ENCODE measurements at regions not wholly inside any gene's neighbourhood (a gene's known extent, or its start where the extent isn't known, plus 50 kb on each side); places are given as distances from the start of the nearest gene placed in this dataset.
"Not testable (repeated sequence)": the region's sequence is repeated elsewhere in the genome, so short reads cannot be mapped to it uniquely, and the experiment has no call there.

GRCh38 chrX:7603387-7603786, 239.6 kb upstream of the VCX start:
- H3K27me3 ChIP-seq (ENCODE audit: insufficient read depth, poor library complexity, severe bottlenecking) = no peaks in the 10 kb centered on the region
- no peak for DNase-seq (ENCODE audit: low read depth in 1 of 2, low spot score in 1 of 2)
- no peak overlapping the region for H3K27ac ChIP-seq (replicated peaks)
- TF ChIP-seq REST (IDR thresholded peaks at IDR 0.05; ENCODE audit: insufficient replicate concordance, low read depth) (no peak), POLR2AphosphoS5 (IDR thresholded peaks at IDR 0.05; ENCODE audit: low read depth) (no peak), SPI1 (IDR thresholded peaks at IDR 0.05; ENCODE audit: borderline replicate concordance, low read depth) (no peak), CTCF (IDR thresholded peaks at IDR 0.05; ENCODE audit: insufficient read depth, low read length) (no peak), GABPA (IDR thresholded peaks at IDR 0.05; ENCODE audit: low read depth) (no peak)
- no peak overlapping the region for H3K4me3 ChIP-seq (replicated peaks; ENCODE audit: insufficient read depth, low read length)

GRCh38 chrX:7596822-7597221, 246.1 kb upstream of the VCX start:
- no peak for TF ChIP-seq POLR2AphosphoS5 (IDR thresholded peaks at IDR 0.05; ENCODE audit: low read depth)
- TF ChIP-seq REST (IDR thresholded peaks at IDR 0.05; ENCODE audit: insufficient replicate concordance, low read depth) = no peak
- no peak for TF ChIP-seq SPI1 (IDR thresholded peaks at IDR 0.05; ENCODE audit: borderline replicate concordance, low read depth)
- TF ChIP-seq CTCF (IDR thresholded peaks at IDR 0.05; ENCODE audit: insufficient read depth, low read length) = no peak
- no peak for TF ChIP-seq GABPA (IDR thresholded peaks at IDR 0.05; ENCODE audit: low read depth)
- no peak overlapping the region for H3K4me3 ChIP-seq (replicated peaks; ENCODE audit: insufficient read depth, low read length)
- no peak for DNase-seq (ENCODE audit: low read depth in 1 of 2, low spot score in 1 of 2)
- no peaks in the 10 kb centered on the region for H3K27me3 ChIP-seq (ENCODE audit: insufficient read depth, poor library complexity, severe bottlenecking)
- no peak overlapping the region for H3K27ac ChIP-seq (replicated peaks)

GRCh38 chrX:7593370-7593769, 249.6 kb upstream of the VCX start:
- DNase-seq (ENCODE audit: low read depth in 1 of 2, low spot score in 1 of 2); H3K27ac ChIP-seq (replicated peaks); H3K27me3 ChIP-seq (ENCODE audit: insufficient read depth, poor library complexity, severe bottlenecking); H3K4me3 ChIP-seq (replicated peaks; ENCODE audit: insufficient read depth, low read length): not testable (repeated sequence)

- H3K4me3 ChIP-seq (replicated peaks; ENCODE audit: insufficient read depth, low read length) = no peak overlapping the region
- no peak for TF ChIP-seq GABPA (IDR thresholded peaks at IDR 0.05; ENCODE audit: low read depth)
- peak; percentile 2 for TF ChIP-seq CTCF (IDR thresholded peaks at IDR 0.05; ENCODE audit: insufficient read depth, low read length)
- no peak for TF ChIP-seq POLR2AphosphoS5 (IDR thresholded peaks at IDR 0.05; ENCODE audit: low read depth)
- no peak for TF ChIP-seq REST (IDR thresholded peaks at IDR 0.05; ENCODE audit: insufficient replicate concordance, low read depth)
- no peak overlapping the region for H3K27ac ChIP-seq (replicated peaks)
- no peaks in the 10 kb centered on the region for H3K27me3 ChIP-seq (ENCODE audit: insufficient read depth, poor library complexity, severe bottlenecking)
- DNase-seq (ENCODE audit: low read depth in 1 of 2, low spot score in 1 of 2) = peak; percentile 4 to 11
Measured at GRCh38 chrX:7586126-7586525, 256.8 kb upstream of the VCX start.
